NCI-H146 treated with DMSO at 0.1 percent for 48 hours (cell line): ENCODE measurements at regions not wholly inside any gene's neighbourhood (a gene's known extent, or its start where the extent isn't known, plus 50 kb on each side); places are given as distances from the start of the nearest gene placed in this dataset.
A peak's percentile ranks its signal among the peaks of the same experiment; 100 is the strongest.

ENCODE experiments used
- DNase-seq: peaks from one replicate; lab custom pipeline; 2025; ENCODE audit not compliant: unreplicated experiment; lab: John Stamatoyannopoulos, UW

DNA sequence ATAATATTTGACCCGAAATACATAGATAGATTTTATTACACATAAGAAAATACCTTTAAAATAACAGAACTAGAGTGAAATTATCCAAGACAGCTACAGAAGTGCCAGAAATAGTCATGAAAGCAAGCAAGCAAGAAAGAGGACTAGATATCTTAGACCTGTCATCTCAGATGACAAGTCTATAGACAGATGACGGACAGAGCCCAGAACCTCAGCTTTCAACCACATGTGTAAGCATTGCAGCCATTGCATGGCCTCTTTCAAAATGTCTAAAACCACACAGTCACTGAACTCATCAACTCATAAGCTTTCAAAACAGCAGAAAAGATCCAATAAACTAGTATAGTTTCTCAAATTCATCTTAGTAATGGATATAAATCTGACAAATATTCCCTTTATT is 59.8 kb upstream of the FHIT start:
- DNase-seq, result no peak

DNA sequence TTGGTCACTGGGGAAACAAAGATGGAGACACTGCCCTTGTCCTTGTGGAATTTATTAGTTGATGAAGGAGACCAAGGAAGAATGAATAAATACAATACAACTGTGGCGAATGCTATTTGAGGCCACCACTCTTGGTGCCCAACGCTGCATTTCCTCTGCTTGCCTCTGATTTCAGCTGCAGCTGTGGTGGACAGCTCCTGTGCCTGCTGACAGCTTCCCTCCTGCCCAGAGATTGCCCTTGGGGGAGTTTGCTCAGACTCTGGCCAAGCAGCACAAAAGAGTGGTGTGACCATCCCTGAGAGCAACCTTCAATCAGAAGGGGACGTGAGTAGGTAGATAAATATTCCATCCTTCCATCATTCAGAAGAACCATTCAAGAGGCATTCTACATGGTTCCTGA is 64.6 kb upstream of the FHIT start:
- no peak for DNase-seq

DNA sequence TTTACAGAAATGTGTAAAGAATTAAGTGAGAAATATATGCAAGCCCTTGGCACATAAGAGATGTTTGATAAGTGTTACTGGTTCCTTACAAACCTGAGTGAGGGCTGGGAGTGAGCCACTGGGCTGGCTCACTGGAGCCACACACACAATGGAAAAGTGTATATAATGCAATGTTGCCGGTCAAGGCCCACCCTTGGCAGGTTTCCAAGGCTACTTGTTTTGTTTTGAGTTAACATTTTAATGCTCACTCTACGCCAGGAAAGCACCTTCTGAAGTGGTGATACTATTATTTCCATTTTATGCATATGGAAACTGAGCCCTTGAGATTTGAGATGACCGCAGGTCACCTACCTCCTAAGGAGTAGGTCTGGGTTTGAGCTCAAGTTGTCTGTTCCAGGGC is 71.8 kb upstream of the FHIT start:
- no peak for DNase-seq

DNA sequence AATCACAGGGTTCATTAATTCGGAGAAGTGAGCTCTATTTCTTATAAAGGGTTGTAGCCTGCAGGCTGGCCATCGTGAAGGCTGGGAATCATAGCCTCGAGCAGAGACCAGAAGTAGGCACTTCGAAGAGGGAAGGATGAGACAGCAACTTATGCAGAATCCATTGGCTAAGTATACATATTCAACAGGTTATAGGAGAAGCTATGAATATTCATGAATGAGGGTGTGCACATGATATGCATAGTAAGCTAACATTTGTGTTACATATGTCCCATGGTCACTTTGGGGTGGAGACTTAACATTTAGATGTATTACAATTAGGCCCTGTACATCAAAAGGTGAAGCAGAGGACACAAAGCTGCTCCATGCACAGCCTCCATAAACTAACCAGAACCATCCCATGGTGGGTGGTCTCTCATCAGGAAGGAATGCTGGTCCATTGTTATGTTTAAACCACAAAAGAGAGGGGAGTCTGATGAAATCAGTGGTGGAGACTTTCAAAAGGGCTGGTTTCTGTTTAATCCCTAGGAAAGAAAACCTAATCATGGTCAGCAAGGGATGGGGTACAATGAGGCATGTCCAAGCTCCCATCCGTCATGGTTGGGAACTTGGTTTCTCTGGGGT is 80.8 kb upstream of the FHIT start:
- DNase-seq, result no peak

DNA sequence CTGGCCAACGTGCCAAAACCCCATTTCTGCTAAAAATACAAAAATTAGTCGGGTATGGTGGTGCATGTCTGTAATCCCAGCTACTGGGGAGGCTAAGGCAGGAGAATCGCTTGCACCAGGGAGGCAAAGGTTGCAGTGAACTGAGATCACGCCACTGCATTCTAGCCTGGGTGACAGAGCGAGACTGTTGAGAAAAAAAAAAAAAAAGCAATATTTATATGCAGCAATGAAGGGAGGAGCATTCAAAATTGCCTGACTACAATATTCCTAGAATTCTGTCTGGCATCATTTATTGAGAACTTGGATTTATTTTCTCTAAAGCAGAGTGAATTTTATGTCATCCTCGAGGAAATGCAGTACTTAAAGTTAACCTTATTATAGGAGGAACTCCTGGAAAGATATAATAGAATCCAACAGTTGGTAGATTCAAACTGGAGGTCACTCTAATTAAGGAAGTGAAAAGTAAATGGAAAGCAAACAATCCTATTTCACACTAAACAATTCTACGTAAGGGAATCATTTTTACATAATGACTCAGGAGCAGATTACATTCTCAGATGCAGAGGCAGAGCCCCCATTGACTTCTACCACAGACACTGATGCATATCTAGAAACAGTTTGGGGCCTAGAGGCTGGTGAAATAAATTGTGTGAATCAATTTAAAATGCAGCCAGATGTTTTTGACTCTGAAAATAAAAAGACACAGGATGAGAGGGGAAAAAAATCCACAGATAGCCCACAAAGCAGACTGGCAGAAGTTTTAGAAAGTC is 82.1 kb upstream of the FHIT start:
- no peak for DNase-seq

DNA sequence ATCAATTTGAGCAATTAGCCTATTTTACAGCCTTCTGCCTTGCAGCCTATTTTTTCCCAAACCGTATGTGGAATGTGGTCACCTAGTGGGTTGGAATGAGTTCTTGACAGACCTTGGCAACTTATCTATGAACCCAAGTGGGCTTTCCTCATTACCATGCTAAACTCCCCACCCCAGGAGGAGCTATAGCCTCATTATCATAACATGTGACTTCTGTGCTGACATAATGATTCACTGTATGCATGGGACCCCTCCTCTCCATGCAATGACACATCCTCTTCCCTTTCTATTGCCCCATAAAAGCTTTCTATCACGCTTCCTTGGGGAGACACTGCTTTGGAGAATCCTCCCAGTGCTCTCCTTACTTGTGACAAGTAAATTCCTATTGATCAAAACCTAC is 83.5 kb upstream of the FHIT start:
- DNase-seq, result no peak

DNA sequence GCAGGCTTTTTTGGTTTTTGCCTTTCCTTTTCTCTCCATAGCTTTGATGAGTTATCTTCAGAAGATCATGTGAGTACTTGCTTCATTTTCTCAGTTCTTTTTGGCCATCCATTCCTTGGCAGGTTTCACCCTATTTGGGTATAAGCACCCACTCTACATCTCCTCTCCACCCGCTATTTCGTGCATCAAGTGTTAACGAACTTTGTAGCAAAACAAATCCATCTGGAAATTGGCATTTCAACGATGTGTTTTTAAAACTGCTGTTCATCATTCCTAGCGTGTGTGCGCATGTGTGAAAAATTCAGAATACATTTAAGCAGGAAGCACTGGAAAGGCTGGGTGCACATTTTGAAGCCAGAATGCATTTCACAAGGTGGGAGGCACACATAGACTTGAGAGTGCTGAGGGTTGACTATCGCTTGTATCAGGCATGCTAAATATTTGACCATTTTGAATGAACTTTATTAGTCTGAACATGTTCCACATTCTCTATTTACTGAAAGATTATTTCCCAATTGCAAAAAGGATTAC is 89.7 kb upstream of the FHIT start:
- DNase-seq, result no peak

DNA sequence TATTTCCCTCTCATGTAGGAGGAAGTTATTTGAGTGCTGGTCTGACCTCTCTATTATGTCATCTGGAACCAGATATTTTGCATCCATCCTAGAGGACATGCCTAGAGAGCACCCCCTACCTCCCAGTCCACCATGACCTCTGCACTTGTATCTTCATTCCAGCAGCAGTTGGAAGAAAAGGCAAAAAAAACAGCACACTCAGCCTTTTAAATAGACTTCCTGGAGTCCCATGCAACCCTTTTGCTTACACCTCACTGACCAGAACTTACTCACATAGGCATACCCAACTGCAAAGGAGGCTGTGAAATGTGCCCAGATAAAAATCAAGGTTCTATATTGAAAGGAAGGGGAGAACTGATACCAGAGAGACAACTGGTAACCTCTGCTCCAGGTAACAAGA is 92.3 kb upstream of the FHIT start:
- no peak for DNase-seq

DNA sequence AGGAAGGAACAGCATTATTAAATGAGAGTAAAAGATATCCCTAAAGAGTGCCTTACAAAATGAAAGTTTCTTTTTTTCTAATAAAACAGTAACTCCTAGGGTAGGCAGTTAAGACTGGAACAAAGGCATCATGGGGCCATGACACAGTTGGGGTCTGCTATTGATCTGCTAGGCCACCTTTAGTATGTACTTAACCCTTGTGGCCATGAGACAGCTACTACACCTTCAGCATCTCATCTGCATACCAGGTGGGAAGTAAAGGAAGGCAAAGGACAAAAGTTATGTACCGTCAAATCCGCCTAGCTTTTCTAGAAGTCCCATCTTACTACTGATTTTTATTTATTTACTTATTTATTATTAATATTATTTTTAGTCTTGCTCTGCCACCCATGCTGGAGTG is 93.8 kb upstream of the FHIT start:
- DNase-seq, result no peak

DNA sequence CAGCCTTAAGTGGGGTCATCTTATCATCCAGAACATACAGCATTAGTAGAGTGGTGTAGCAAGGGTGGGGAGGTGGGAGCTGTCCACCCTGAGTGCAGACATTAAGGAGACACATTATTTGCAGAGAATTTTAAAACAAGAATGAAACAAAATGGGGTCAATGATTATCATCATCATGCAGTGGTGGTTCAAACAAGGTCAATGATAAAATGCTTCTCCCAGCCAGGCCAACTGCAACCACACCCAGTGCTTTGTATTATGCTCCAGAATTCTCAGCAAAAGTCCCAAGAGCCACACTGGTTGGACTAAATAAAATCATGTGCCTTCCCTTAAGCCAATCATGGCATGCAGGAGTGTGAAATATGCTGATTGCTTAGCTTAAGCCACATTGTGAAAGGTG is 96.7 kb upstream of the FHIT start:
- DNase-seq, result no peak

DNA sequence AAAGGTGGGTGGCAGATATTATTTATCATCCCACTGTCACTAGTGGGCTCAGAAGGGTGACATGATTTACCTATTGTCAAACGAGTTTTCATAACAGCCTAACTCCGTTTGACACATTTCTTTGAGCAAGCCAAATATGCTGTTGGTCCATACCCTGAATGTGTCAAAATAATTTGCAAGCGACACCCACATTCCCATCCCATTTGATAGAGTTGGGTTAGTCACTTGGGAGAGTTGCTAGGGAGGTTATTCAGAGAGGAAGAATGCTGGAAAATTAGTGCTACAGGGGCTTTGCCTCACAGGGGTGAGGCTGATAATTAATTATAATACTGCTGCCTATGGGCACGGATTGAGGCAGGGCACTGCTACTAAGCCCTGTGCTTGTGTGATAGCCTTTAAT is 98.5 kb upstream of the FHIT start:
- DNase-seq, result no peak

DNA sequence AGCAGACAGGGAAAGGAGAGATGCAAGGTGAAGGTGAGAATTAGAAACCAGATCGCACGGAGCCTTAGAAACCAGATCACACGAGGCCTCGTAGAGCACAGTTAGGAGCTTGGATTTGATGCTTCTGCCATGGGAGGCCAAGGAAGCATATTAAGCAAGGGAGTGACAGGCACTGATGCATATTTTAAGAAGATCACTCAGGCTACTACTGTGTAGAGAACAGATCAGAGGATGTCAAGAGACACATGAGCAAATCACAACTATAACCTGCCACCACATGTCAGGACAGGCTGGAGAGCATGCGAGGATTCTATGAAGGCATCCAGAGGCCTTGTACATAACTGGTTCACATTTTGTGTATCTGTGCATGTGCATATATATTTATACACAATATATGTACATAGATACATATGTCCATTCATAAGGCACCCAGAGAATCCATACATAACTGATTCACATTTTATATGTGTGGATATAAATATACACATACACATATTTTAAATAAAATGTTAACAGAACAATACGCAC is 99.6 kb upstream of the FHIT start:
- no peak for DNase-seq

DNA sequence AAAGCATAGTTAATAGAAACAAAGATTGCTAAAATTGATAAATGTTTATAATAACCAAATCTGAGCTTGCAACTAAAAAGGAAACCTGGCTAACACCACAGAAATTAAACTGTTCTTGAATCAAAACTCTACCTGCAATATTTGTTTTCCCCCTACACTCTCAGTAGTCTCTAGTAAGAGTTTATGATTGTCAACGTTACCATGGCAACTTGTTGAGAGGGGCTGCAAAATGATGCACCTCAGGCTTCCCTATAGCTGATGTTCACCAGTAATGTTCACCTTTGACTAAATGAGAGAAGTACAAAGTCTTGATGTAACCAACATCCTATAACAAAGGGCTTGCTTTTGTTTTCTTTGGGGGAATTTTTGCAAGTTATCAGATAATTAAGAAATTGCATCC is 101.1 kb upstream of the FHIT start:
- no peak for DNase-seq

DNA sequence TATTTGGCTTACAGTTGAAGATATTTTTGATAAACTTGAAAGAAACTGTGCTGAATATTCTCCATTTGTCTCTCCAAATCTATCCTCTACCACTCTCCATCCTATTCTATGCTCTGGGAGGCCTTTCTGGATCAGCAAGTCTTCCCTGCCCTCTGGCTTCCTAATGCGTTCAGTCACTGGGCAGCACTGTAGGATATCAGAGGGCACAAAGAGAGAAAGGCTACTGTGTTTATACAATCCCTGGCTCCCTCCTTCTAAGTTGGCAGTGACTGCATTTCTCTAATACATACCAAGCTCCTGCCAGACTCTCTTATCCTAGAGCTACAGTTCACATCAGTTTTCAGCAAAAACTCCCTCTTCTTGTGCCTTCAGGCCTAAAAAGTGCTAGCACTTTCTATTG is 102.1 kb upstream of the FHIT start:
- DNase-seq, result no peak

DNA sequence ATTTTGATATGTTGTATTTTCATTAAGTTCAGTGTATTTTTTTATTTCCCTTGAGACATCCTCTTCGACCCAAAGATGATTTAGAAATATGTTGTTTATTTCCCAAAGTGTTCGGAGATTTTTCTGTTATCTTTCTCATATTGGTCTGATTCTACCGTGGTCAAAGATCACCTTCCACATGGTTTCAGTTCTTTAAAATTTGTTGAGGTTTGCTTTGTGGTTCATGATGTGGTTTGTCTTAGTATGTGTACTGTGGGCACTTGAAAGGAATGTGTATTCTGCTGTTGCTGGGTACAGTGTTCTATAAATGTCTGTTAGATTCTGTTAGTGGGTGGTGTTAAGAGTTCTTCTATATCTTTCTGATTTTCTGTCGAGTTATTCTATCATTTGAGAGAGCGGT is 103.4 kb upstream of the FHIT start:
- no peak for DNase-seq

DNA sequence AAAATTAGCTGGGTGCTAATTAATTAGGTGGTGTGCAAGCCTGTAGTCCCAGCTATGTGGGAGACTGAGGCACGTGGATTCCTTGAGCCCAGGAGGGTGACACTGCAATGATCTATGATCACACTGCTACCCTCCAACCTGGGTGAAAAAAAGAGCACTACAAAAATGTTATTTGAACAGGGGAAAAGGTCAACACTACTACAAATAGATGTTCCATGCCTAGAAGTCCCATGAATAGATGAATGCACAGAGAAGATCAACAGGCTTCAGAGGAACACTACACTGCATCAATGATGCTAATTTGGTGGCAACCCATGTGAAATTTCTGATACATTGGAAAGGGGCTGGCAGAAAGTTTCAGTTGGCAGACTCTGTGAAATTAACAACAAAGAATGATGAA is 105.4 kb upstream of the FHIT start:
- peak; percentile 1 for DNase-seq

DNA sequence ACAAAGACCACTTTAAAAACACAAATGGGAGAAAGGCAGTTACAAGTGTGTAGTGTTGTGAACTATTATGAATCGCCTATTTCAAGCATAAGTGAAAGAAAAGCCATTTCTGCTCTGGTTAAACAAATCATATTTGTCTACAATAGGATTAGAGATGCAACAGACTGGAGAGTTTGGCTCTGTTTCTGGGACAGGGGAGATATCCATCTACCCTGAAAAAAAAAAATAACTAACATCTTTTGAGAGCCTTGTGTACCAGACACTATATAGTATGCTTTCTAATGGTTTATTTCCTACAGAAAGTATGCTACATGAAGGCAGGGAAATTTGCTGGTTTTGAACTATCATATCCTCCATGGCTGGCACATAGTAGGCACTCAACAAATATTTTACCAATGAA is 106.7 kb upstream of the FHIT start:
- DNase-seq, result no peak

DNA sequence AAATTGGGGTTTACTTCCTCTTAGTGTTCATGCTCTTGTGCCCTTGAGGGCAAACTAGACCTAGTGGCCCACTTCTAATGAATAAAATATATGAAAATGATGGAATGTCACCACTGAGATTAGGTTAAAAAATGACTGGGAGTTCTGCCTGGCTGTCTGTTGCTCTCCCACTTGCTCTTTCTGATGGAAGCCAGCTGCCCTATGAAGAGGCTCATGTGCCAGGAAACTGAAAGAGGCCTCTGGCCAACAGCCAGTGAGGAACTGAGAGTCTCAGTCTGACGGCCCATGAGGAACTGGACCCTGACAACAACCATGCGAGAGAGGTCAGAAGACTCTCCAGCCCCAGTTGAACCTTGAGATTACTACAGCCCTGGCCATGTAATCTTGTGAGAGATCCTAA is 107.1 kb upstream of the FHIT start:
- no peak for DNase-seq

DNA sequence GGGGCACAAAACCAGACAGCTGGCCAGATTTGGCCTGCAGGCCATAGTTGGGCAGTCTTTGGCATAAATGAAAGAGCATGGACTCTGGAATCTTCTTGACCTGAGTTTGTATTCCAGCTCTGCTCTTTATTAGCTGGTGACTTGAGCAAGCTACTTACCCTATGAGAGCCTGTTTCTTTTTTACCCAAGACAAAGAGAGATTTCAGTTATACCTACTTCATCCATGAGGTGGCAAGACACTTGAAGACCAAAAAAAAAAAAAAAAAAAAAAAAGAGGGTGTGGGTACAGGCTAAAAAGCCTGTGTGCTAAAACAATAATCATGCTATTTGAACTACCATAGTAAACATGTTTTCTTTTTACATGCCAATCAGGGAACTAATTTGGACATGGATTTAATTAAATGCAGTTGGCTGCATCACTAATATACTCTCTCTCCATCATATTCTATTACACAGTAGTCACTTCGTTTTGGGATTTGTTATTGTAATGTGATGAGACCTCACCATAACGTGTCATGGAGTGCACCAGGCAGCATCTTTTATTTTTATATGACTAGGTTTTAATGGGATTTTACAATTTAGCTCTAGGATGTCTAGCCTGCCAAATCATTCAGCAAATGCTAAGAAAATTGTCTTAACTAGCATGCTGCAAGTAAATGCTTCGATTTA is 109.2 kb upstream of the FHIT start:
- DNase-seq, result no peak

DNA sequence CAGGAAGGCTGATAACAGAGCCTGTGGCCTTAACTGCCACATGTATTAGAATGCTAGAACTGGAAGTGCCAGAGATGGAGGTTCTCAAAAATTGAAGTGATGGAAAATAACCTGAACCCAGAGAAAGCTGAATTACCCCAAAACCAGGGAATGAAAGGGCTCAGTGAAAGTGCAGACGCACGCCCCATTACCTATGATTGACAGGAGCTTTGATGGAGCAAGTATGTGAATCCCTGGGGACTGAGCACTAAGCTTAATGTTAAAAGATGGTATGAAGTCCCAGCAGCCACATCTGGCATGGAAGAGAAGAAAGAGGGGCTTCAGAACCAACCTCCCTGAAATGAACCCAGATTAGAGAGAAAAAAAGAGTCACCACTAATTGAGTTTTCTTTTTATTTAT is 118.4 kb upstream of the FHIT start:
- DNase-seq, result no peak

DNA sequence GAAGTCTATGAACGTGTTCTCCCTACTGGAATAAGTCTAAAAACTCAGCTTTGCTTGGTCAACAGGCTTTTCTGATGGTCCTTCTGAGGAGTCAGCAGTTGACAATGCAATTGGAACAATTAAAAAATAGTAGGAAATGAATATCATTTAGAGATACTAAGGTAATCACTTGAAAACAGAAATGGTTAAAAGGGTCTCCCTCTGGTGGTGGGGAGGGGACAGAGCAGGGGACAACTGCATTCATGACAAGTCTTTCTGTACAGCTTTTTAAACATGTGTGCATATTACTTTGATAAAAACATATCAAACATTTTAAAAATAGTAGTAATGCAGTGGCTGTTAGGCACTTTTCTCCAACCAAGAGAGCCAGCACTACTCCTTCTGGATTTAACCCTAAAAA is 119.9 kb upstream of the FHIT start:
- DNase-seq, result peak; percentile 6

DNA sequence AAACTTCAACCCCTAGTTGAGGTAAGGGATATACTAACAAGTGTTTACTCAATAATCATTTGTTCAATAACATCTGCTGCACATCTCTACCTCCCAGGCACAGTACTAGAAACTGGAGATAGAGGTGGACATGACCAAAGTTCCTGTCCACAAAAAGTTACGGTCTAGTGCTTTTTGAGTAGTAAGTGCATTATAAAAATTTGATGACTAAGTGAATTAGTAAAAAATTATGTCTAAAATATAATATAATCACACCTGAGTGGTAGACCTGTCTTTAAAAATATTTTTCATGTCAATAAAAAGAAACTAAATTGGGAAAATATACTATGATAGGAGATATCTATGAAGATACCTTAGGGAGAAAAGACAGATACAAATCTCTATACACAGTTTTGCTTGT is 121.5 kb upstream of the FHIT start:
- no peak for DNase-seq
